ENCODE measurements at regions not wholly inside any gene's neighbourhood (a gene's known extent, or its start where the extent isn't known, plus 50 kb on each side); places are given as distances from the start of the nearest gene placed in this dataset.

- H3K9ac ChIP-seq (ENCODE audit: low read length), result no peak overlapping the region
- no peaks in the 10 kb centered on the region for H3K9me3 ChIP-seq (ENCODE audit: control insufficient read depth, insufficient read depth, low read depth, low read length)
- H3K36me3 ChIP-seq (ENCODE audit: control insufficient read depth, insufficient read depth, low read length), result no peaks in the 10 kb centered on the region
- no peak overlapping the region for H3K4me3 ChIP-seq (ENCODE audit: low read depth, low read length)
- H3K4me1 ChIP-seq (ENCODE audit: control insufficient read depth, insufficient read depth, low read length), result peaks cover 19% of the 10 kb centered on the region
- no peak overlapping the region for H3K27ac ChIP-seq (ENCODE audit: low read depth, low read length)
- peaks cover 8% of the 10 kb centered on the region; the same call in 1 of the 2 replicates for H3K27me3 ChIP-seq (ENCODE audit: control insufficient read depth, insufficient read depth, low read length)
Observed at GRCh38 chr11:119835753-119836152, 106.8 kb upstream of the NECTIN1 start.

- Histone ChIP-seq H3K4me1 (ENCODE audit: control insufficient read depth, insufficient read depth, low read length) (peaks cover 22% of the 10 kb centered on the region; the same call in 1 of the 2 replicates), H3K27me3 (ENCODE audit: control insufficient read depth, insufficient read depth, low read length) (peaks cover 5% of the 10 kb centered on the region; the same call in 1 of the 2 replicates), H3K4me3 (ENCODE audit: low read depth, low read length) (no peak overlapping the region), H3K27ac (ENCODE audit: low read depth, low read length) (no peak overlapping the region), H3K36me3 (ENCODE audit: control insufficient read depth, insufficient read depth, low read length) (no peaks in the 10 kb centered on the region), H3K9me3 (ENCODE audit: control insufficient read depth, insufficient read depth, low read depth, low read length) (no peaks in the 10 kb centered on the region), H3K9ac (ENCODE audit: low read length) (no peak overlapping the region)
Observed at GRCh38 chr11:119832202-119832935, 103.4 kb upstream of the NECTIN1 start.

GRCh38 chr11:119831011-119831410, 102.0 kb upstream of the NECTIN1 start:
- Histone ChIP-seq H3K9ac (ENCODE audit: low read length) (no peak overlapping the region), H3K9me3 (ENCODE audit: control insufficient read depth, insufficient read depth, low read depth, low read length) (no peaks in the 10 kb centered on the region), H3K4me1 (ENCODE audit: control insufficient read depth, insufficient read depth, low read length) (peaks cover 28% of the 10 kb centered on the region; the same call in 1 of the 2 replicates), H3K27me3 (ENCODE audit: control insufficient read depth, insufficient read depth, low read length) (peaks cover 5% of the 10 kb centered on the region; the same call in 1 of the 2 replicates), H3K4me3 (ENCODE audit: low read depth, low read length) (no peak overlapping the region), H3K36me3 (ENCODE audit: control insufficient read depth, insufficient read depth, low read length) (no peaks in the 10 kb centered on the region), H3K27ac (ENCODE audit: low read depth, low read length) (no peak overlapping the region)

GRCh38 chr11:119830400-119830799, 101.4 kb upstream of the NECTIN1 start:
- H3K27ac ChIP-seq (ENCODE audit: low read depth, low read length), result no peak overlapping the region
- peaks cover 28% of the 10 kb centered on the region; the same call in 1 of the 2 replicates for H3K4me1 ChIP-seq (ENCODE audit: control insufficient read depth, insufficient read depth, low read length)
- H3K9ac ChIP-seq (ENCODE audit: low read length), result no peak overlapping the region
- no peaks in the 10 kb centered on the region for H3K36me3 ChIP-seq (ENCODE audit: control insufficient read depth, insufficient read depth, low read length)
- H3K27me3 ChIP-seq (ENCODE audit: control insufficient read depth, insufficient read depth, low read length), result 0 out of 2 replicates have a peak, but pooled peaks cover 5% of the 10 kb centered on the region
- H3K9me3 ChIP-seq (ENCODE audit: control insufficient read depth, insufficient read depth, low read depth, low read length), result no peaks in the 10 kb centered on the region
- no peak overlapping the region for H3K4me3 ChIP-seq (ENCODE audit: low read depth, low read length)

- no peaks in the 10 kb centered on the region for H3K27me3 ChIP-seq (ENCODE audit: control insufficient read depth, insufficient read depth, low read length)
- H3K9ac ChIP-seq (ENCODE audit: low read length), result no peak overlapping the region
- H3K4me1 ChIP-seq (ENCODE audit: control insufficient read depth, insufficient read depth, low read length), result peaks cover 28% of the 10 kb centered on the region; the same call in 1 of the 2 replicates
- H3K27ac ChIP-seq (ENCODE audit: low read depth, low read length), result no peak overlapping the region
- H3K4me3 ChIP-seq (ENCODE audit: low read depth, low read length), result no peak overlapping the region
- no peaks in the 10 kb centered on the region for H3K36me3 ChIP-seq (ENCODE audit: control insufficient read depth, insufficient read depth, low read length)
- H3K9me3 ChIP-seq (ENCODE audit: control insufficient read depth, insufficient read depth, low read depth, low read length), result no peaks in the 10 kb centered on the region; the same call in 1 of the 2 replicates
Observed at GRCh38 chr11:119829402-119829801, 100.4 kb upstream of the NECTIN1 start.

GRCh38 chr11:119828819-119829218, 99.8 kb upstream of the NECTIN1 start:
- Histone ChIP-seq H3K9me3 (ENCODE audit: control insufficient read depth, insufficient read depth, low read depth, low read length) (no peaks in the 10 kb centered on the region; the same call in 1 of the 2 replicates), H3K36me3 (ENCODE audit: control insufficient read depth, insufficient read depth, low read length) (no peaks in the 10 kb centered on the region), H3K27me3 (ENCODE audit: control insufficient read depth, insufficient read depth, low read length) (no peaks in the 10 kb centered on the region), H3K4me3 (ENCODE audit: low read depth, low read length) (no peak overlapping the region), H3K4me1 (ENCODE audit: control insufficient read depth, insufficient read depth, low read length) (peaks cover 28% of the 10 kb centered on the region; the same call in 1 of the 2 replicates), H3K27ac (ENCODE audit: low read depth, low read length) (no peak overlapping the region), H3K9ac (ENCODE audit: low read length) (no peak overlapping the region)

- Histone ChIP-seq H3K9me3 (ENCODE audit: control insufficient read depth, insufficient read depth, low read depth, low read length) (no peaks in the 10 kb centered on the region; the same call in 1 of the 2 replicates), H3K4me1 (ENCODE audit: control insufficient read depth, insufficient read depth, low read length) (peaks cover 28% of the 10 kb centered on the region; the same call in 1 of the 2 replicates), H3K4me3 (ENCODE audit: low read depth, low read length) (no peak overlapping the region), H3K27me3 (ENCODE audit: control insufficient read depth, insufficient read depth, low read length) (no peaks in the 10 kb centered on the region), H3K27ac (ENCODE audit: low read depth, low read length) (no peak overlapping the region), H3K9ac (ENCODE audit: low read length) (no peak overlapping the region), H3K36me3 (ENCODE audit: control insufficient read depth, insufficient read depth, low read length) (no peaks in the 10 kb centered on the region)
Observed at GRCh38 chr11:119828006-119828405, 99.0 kb upstream of the NECTIN1 start.

- no peaks in the 10 kb centered on the region for H3K36me3 ChIP-seq (ENCODE audit: control insufficient read depth, insufficient read depth, low read length)
- H3K4me1 ChIP-seq (ENCODE audit: control insufficient read depth, insufficient read depth, low read length), result peaks cover 20% of the 10 kb centered on the region; the same call in 1 of the 2 replicates
- no peak overlapping the region for H3K9ac ChIP-seq (ENCODE audit: low read length)
- no peaks in the 10 kb centered on the region for H3K27me3 ChIP-seq (ENCODE audit: control insufficient read depth, insufficient read depth, low read length)
- H3K4me3 ChIP-seq (ENCODE audit: low read depth, low read length), result no peak overlapping the region
- H3K9me3 ChIP-seq (ENCODE audit: control insufficient read depth, insufficient read depth, low read depth, low read length), result no peaks in the 10 kb centered on the region; the same call in 1 of the 2 replicates
- H3K27ac ChIP-seq (ENCODE audit: low read depth, low read length), result no peak overlapping the region
Observed at GRCh38 chr11:119827113-119827512, 98.1 kb upstream of the NECTIN1 start.

- no peak overlapping the region for H3K9ac ChIP-seq (ENCODE audit: low read length)
- H3K27me3 ChIP-seq (ENCODE audit: control insufficient read depth, insufficient read depth, low read length), result no peaks in the 10 kb centered on the region
Observed at GRCh38 chr11:119823077-119823476, 94.1 kb upstream of the NECTIN1 start.

GRCh38 chr11:119816660-119817059, 87.7 kb upstream of the NECTIN1 start:
- Histone ChIP-seq H3K9me3 (ENCODE audit: control insufficient read depth, insufficient read depth, low read depth, low read length) (peaks cover 8% of the 10 kb centered on the region), H3K27me3 (ENCODE audit: control insufficient read depth, insufficient read depth, low read length) (no peaks in the 10 kb centered on the region), H3K4me3 (ENCODE audit: low read depth, low read length) (no peak overlapping the region), H3K27ac (ENCODE audit: low read depth, low read length) (peak overlapping the region; percentile 39; the same call in 1 of the 2 replicates), H3K4me1 (ENCODE audit: control insufficient read depth, insufficient read depth, low read length) (peaks cover 31% of the 10 kb centered on the region; the same call in 1 of the 2 replicates), H3K9ac (ENCODE audit: low read length) (peak overlapping the region; percentile 7), H3K36me3 (ENCODE audit: control insufficient read depth, insufficient read depth, low read length) (no peaks in the 10 kb centered on the region)

More at GRCh38 chr11:119823077-119823476, 94.1 kb upstream of the NECTIN1 start:
- no peak overlapping the region for H3K27ac ChIP-seq (ENCODE audit: low read depth, low read length)
- H3K36me3 ChIP-seq (ENCODE audit: control insufficient read depth, insufficient read depth, low read length), result no peaks in the 10 kb centered on the region
- peaks cover 19% of the 10 kb centered on the region; the same call in 1 of the 2 replicates for H3K4me1 ChIP-seq (ENCODE audit: control insufficient read depth, insufficient read depth, low read length)
- no peak overlapping the region for H3K4me3 ChIP-seq (ENCODE audit: low read depth, low read length)
- no peaks in the 10 kb centered on the region; the same call in 1 of the 2 replicates for H3K9me3 ChIP-seq (ENCODE audit: control insufficient read depth, insufficient read depth, low read depth, low read length)

GRCh38 chr11:119814766-119815165, 85.8 kb upstream of the NECTIN1 start:
- Histone ChIP-seq H3K27me3 (ENCODE audit: control insufficient read depth, insufficient read depth, low read length) (peaks cover 4% of the 10 kb centered on the region; the same call in 1 of the 2 replicates), H3K36me3 (ENCODE audit: control insufficient read depth, insufficient read depth, low read length) (no peaks in the 10 kb centered on the region), H3K9ac (ENCODE audit: low read length) (no peak overlapping the region), H3K4me3 (ENCODE audit: low read depth, low read length) (no peak overlapping the region), H3K27ac (ENCODE audit: low read depth, low read length) (no peak overlapping the region), H3K4me1 (ENCODE audit: control insufficient read depth, insufficient read depth, low read length) (peaks cover 30% of the 10 kb centered on the region; the same call in 1 of the 2 replicates), H3K9me3 (ENCODE audit: control insufficient read depth, insufficient read depth, low read depth, low read length) (peaks cover 8% of the 10 kb centered on the region)

All from HUES6 (cell line).